ENCODE measurements at regions not wholly inside any gene's neighbourhood (a gene's known extent, or its start where the extent isn't known, plus 50 kb on each side); places are given as distances from the start of the nearest gene placed in this dataset.
"Not testable (repeated sequence)": the region's sequence is repeated elsewhere in the genome, so short reads cannot be mapped to it uniquely, and the experiment has no call there.

GRCh38 chr2:83155826-83156225 lies 1303.3 kb downstream of the SUCLG1 start:
- no peak for DNase-seq (ENCODE audit: low read depth)

DNA sequence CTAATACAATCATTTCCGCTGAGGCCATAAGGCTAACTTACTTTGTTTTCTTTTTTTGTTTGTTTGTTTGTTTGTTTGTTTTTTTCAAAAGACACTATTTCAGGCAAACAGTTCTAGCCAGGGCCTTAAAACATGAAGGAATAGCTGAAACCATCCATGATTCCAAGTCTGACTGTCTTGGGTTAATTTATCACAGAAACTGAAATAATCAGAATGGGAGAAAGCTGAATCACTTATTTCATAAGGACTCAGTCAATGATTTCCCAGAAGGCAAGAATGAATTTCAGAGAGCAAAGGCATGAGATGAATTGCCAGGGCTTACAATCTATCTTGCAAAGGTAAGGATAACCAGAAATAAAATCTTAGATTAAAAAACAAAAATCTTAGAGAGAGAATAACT lies 1315.1 kb downstream of the SUCLG1 start:
- no peak for DNase-seq (ENCODE audit: low read depth)

DNA sequence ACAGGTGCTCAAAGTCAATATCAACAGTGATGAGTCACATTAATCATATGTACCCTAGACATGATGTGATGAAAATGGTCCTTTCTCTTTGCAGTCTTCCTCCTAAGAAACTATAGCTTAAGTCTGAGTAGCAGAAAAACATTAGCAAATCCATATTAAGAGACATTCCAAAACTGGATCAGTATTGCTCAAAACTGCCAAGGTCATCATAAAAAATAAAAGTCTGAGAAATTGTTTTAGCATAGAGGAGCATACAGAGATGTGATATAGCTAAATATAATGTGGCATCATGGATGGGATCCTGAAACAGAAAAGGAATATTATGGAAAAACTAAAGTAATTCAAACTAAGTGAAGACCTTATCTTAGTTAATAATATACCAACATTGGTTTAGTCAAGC lies 1316.1 kb downstream of the SUCLG1 start:
- DNase-seq (ENCODE audit: low read depth), result no peak

DNA sequence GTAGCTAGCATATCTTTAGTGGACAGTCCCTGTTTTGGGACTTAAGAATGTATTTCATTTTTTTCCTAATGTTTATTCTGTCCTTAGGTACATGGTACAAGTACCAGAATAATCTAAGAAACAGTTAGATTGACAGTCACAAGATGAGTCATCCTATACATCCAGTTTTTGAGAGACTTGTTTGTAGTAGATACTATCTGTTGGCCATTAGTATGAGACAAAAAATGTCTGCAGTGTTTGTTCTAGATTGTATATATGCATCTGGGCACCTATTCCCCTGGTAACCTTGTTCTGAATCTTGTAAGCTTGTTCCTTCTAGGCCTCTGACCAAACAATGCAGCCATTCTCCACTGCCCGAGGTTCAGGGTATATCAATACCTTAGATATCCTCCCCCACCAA lies 1343.5 kb downstream of the SUCLG1 start:
- DNase-seq (ENCODE audit: low read depth), result no peak

DNA sequence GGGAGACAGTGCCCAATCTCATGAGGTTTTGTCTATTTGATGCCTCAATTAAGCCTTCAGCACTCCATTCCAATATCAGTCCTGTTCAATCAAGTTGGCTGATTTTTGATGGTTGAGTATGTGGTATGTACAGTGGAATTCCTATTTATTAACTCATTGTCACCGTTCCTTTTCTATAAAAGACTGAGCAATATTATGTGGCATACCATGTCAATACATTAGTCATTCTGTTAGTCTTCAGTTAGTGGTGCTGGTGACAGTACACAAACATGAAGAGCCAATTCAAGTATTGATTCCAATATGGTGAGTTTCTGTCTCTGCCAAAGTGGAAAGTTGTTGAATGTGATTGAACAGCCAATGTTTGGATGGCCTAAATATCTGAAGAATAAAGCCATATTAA lies 1343.9 kb downstream of the SUCLG1 start:
- peak; percentile 3 for DNase-seq (ENCODE audit: low read depth)

DNA sequence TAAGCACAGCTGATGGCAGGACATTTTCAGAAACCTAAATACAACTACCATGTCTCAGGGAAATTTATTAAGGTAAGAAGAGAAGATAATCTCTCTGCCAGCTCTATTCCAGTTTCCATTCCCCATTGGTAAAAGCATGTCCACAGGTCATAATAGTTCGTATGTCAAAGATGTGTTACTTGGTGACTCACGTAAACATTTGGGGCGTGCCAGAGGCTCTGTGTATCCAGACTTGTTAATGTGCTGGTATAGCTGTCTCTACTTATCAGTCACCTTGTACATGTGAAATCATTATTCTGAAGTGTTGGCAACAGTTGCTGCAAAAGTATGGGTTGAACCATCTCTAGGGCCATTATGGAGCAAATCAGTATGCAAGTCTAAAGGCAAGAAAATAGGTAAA lies 1345.1 kb downstream of the SUCLG1 start:
- DNase-seq (ENCODE audit: low read depth), result peak; percentile 4

DNA sequence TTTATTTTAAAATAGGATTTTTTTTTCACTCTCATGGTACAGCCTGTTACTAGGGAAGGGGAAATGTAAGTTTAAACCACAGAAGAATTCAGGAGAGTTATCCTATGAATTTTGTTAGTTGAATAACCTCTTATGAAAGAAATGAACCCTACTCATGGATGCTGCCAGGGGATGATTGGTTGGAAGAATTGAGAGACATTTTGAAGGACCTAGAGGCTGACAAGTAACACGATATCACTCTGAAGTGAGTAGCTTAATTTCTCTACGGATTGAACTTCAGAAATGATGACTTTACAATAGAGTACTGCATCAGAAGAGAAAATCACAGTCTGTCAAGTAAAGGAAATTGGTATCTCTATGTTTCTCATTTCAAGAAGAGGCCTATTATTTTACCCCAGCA lies 1346.2 kb downstream of the SUCLG1 start:
- no peak for DNase-seq (ENCODE audit: low read depth)

DNA sequence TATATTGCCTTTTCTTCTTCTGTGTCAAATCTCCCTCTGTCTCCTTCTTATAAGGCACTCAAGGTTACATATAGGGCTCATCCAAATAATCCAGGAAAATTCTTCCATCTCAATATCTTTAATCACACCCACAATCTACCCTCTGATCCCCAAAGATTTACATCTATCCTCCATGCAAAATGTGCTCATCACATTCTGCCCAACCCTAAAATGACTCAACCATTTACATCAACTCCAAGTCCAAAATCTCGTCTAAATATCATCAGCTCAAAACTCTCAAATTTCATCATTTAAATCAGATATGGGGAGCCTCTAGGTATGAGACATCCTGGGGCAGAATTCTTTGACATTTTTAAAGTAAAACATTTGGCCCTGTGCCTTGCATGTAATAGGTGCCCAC lies 1349.8 kb downstream of the SUCLG1 start:
- peak; percentile 17 for DNase-seq (ENCODE audit: low read depth)

GRCh38 chr2:83106853-83107252 lies 1352.2 kb downstream of the SUCLG1 start:
- DNase-seq (ENCODE audit: low read depth), result no peak

DNA sequence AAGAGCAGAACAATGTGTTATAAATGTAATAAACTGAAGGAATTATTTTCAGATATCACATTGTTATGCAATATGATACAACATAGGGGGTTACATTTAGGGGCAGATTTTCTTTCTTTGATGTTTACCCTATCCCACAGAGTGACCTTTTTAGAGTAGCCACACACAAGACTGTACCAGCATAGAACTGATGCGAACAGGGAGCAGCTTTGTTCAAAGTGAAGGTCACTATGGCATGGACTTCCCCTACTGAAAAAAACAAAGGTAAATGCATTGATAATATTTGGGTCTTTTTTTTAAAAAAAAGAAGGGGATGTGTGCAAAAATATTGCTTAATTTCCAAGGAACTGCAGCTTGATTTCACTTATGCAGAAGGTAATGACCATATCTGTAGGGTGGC lies 1354.9 kb downstream of the SUCLG1 start:
- no peak for DNase-seq (ENCODE audit: low read depth)

DNA sequence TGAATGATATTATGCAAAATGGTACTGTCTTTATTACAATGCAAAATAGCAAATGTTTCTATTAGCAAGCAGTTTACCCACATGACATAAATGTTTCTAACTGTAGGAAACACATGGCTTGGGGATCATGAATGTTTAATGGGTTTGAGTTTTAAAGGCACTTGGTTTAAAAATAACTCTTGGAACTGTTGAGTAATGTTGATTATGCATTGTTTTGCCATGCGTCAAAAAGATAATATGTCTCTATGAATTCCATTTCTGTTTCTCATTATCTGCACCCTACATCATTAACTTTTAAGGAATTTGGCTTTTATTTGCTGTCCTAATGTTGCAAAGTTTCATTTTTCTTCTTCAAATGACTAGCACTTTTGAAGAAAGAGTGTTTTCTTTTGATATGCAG lies 1355.5 kb downstream of the SUCLG1 start:
- DNase-seq (ENCODE audit: low read depth), result peak; percentile 82

GRCh38 chr2:83089051-83089450 lies 1370.0 kb downstream of the SUCLG1 start:
- DNase-seq (ENCODE audit: low read depth), result not testable (repeated sequence)

DNA sequence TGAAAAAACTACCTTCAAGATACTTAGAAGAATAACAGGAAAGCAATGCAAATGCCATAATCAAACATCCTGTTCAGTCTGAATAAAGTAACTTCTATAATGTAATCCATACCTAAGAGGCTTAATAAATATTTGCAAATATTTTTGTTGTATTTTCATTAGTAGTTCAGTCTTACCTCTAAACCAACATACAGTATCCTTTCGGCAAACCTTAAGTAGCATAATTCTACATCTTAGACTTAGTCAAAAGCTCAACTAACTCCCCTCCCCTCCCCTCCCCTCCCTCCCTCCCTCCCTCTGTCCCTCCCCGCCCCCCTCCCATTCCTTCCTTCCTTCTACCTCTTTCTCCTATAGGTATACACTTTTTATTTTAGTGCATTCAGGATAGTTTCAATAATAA lies 1373.2 kb downstream of the SUCLG1 start:
- no peak for DNase-seq (ENCODE audit: low read depth)

- peak; percentile 39 for DNase-seq (ENCODE audit: low read depth)
Measured at GRCh38 chr2:83081826-83082690, 1377.0 kb downstream of the SUCLG1 start.

DNA sequence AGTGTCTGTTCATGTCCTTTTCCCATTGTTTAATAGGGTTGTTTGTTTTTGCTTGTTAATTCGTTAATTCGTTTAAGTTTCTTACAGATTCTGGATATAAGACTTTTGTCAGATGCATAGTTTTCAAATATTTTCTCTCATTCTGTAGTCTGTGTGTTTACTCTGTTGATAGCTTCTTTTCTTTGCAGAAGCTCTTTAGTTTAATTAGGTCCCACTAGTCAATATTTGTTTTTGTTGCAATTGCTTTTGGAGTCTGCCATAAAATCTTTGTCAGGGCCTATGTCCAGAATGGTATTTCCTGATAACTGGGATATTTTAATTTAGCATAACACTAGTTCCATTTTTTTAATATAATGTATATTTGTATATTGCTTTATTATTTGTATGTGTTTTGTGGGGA lies 1380.1 kb downstream of the SUCLG1 start:
- DNase-seq (ENCODE audit: low read depth), result no peak

DNA sequence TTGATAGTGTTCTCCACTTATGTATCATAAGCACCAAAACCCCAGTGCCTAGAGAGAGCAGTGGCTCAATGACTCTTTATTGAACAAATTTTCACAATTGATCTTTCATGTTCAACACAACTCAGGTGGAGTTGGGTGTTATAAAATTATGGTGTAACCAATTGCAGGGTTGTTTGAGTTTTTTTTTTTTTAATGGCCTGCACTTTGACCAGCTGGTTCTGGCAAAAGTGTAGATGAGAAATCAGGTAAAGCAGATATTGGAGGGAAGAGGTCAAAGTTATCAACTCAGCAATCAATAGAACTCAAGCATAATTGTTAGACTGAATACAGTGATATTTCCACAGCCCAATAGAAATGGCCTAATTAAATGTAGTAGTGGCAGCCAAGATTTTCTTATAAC lies 1386.3 kb downstream of the SUCLG1 start:
- DNase-seq (ENCODE audit: low read depth), result no peak

DNA sequence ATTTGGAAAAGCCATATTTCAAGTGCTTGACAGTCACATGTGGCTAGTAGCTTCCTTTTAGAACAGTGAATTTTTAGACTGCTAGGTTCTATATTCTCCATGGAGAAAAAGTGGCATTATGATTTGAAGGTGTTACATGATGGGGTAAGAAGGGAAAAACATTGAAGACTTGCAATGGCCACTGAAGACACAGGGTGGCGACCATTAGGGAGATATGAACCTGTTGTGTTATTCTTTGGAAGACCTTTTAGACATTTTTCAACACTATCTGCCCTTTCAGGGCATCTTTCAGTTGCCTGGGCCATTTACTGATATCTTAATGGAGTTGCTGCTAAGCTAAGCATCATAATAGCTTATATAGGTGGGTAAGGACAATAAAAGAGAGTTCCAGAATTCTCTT lies 1387.2 kb downstream of the SUCLG1 start:
- peak; percentile 4 for DNase-seq (ENCODE audit: low read depth)

- no peak for DNase-seq (ENCODE audit: low read depth)
Measured at GRCh38 chr2:83071352-83071751, 1387.7 kb downstream of the SUCLG1 start.

DNA sequence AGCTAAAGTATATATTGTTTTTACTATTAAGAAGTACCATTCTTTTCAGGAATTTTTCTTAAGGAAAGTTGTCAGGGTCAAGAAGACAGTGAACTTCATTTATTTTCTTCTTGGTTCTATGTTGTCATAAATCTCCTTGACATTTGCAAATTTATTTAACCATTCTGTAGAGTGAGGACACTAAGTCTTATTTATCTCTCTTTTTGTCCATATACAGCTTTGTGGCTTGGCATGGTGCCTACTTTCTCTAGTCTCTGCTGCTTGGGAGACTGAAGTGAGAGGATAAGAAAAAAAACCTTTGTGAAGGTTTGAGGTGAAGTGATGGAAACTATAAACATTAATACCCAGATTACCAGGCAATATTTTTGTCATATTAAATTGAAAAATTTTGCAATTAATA lies 1389.4 kb downstream of the SUCLG1 start:
- peak; percentile 21 for DNase-seq (ENCODE audit: low read depth)

- DNase-seq (ENCODE audit: low read depth), result peak; percentile 14
Measured at GRCh38 chr2:83068714-83069113, 1390.4 kb downstream of the SUCLG1 start.

DNA sequence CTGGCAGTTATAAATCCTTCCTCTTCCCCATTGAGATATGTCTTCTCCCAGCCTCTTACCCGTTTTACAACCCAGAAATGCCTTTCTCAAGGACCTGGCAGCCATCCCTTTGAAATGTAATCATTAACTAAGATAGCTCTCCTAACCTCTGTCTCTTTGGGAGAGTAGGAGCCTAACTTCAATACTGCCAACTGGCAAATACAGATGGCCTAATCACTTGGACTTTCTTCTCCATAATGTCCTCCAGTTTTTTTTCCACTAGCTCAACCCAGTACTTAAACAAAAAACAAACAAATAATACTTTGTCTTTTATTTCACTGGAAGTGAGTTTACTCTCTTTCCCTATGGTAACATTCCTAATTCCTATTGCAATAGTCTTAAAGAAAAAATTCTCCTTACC lies 1391.1 kb downstream of the SUCLG1 start:
- no peak for DNase-seq (ENCODE audit: low read depth)

DNA sequence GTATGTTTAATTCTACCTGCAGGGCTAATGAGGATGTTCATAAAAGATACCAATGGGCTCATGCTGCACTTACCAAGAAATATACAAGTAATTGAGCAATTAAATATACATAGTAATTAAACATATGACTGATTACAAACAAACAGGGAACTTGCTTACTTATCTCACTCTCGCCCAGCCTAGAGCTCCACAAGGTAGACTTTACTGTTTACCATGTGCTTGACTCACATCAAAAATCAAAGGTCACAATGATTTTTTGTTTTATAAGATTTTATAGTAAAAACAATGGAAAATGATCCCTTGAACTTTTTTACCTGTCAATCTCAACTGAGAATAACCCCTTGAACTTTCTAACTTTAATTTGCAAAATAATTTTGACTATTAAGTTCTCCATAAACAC lies 1395.1 kb downstream of the SUCLG1 start:
- no peak for DNase-seq (ENCODE audit: low read depth)

GRCh38 chr2:83063511-83063910 lies 1395.6 kb downstream of the SUCLG1 start:
- DNase-seq (ENCODE audit: low read depth), result peak; percentile 12

DNA sequence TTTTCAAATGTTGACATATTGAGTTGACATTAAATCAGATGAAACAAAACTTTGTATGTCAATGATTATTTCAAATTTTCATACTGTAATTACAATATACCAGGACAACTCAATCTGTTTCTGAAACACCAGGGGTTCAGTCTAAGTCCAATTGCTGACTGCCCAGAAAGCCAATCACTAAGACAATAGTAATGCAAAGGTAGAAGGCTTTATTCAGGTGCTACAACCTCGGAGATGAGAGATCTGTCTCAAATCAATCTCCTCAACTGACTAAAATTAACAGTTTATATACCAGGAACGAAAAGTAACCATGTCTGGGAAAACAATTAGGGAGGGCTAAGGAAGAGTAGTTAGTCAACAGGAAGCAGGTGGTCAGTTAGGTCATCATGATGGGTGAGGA lies 1400.4 kb downstream of the SUCLG1 start:
- peak; percentile 15 for DNase-seq (ENCODE audit: low read depth)
